ENCODE measurements at regions not wholly inside any gene's neighbourhood (a gene's known extent, or its start where the extent isn't known, plus 50 kb on each side); places are given as distances from the start of the nearest gene placed in this dataset.

- TF ChIP-seq TAF1 (IDR thresholded peaks at IDR 0.05; ENCODE audit: low read depth) (no peak), ZBTB7A (IDR thresholded peaks at IDR 0.05; ENCODE audit: low read depth) (no peak), YY1 (IDR thresholded peaks at IDR 0.05; ENCODE audit: low read depth) (no peak), EP300 (IDR thresholded peaks at IDR 0.05; ENCODE audit: borderline replicate concordance) (no peak), TCF12 (IDR thresholded peaks at IDR 0.05; ENCODE audit: low read depth) (no peak), MAX (IDR thresholded peaks at IDR 0.05) (no peak), FOXM1 (IDR thresholded peaks at IDR 0.05; ENCODE audit: borderline replicate concordance, low read depth) (no peak), CEBPB (IDR thresholded peaks at IDR 0.05) (no peak), RAD21 (IDR thresholded peaks at IDR 0.05; ENCODE audit: low read depth) (no peak)
Observed at GRCh38 chr11:122333467-122333866, 217.5 kb upstream of the BLID start.
